ENCODE measurements at regions not wholly inside any gene's neighbourhood (a gene's known extent, or its start where the extent isn't known, plus 50 kb on each side); places are given as distances from the start of the nearest gene placed in this dataset.

GRCh38 chr11:134850566-134850965 lies 438.5 kb upstream of the B3GAT1 start:
- H3K27me3 ChIP-seq (ENCODE audit: control insufficient read depth, insufficient read depth, low read length): no peaks in the 10 kb centered on the region
- no peaks in the 10 kb centered on the region for H3K4me1 ChIP-seq (ENCODE audit: control insufficient read depth, insufficient read depth, low read length)
- no peaks in the 10 kb centered on the region for H3K9me3 ChIP-seq (ENCODE audit: control insufficient read depth, insufficient read depth, low read length)
- H3K27ac ChIP-seq (ENCODE audit: low read length): no peak overlapping the region
- no peaks in the 10 kb centered on the region for H3K36me3 ChIP-seq (ENCODE audit: control insufficient read depth, insufficient read depth, low read length)
- WGBS (ENCODE audit: insufficient coverage, insufficient read length): no CpG with 5 or more reads among the region's 2 CpGs
- no peak for DNase-seq (ENCODE audit: low read depth, low spot score)
- no peak overlapping the region for H3K4me3 ChIP-seq (ENCODE audit: low read length)

DNA sequence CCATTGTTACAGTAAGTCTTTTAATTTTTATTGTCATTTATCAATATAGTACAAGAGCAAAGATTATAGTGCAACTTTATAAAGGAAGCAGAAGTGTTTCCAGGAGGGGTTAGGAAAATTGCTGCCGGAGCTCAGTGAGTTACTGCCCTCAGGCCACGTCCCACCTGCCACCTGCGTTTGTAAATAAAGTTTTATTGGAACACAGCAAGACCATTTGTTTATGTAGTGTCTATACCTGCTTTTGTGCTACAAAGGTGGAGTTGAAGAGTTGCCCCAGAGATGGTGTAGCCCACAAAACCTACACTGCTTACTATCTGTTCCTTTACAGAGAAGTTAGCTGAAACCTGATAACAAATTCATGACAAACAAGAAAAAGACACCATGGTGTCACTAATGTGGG lies 437.8 kb upstream of the B3GAT1 start:
- Histone ChIP-seq H3K27me3 (ENCODE audit: control insufficient read depth, insufficient read depth, low read length) (no peaks in the 10 kb centered on the region), H3K9me3 (ENCODE audit: control insufficient read depth, insufficient read depth, low read length) (no peaks in the 10 kb centered on the region), H3K36me3 (ENCODE audit: control insufficient read depth, insufficient read depth, low read length) (no peaks in the 10 kb centered on the region), H3K4me1 (ENCODE audit: control insufficient read depth, insufficient read depth, low read length) (no peaks in the 10 kb centered on the region), H3K27ac (ENCODE audit: low read length) (no peak overlapping the region), H3K4me3 (ENCODE audit: low read length) (no peak overlapping the region)
- no peak for DNase-seq (ENCODE audit: low read depth, low spot score)
- WGBS (ENCODE audit: insufficient coverage, insufficient read length): no CpG with 5 or more reads among the region's 3 CpGs

- no peak for DNase-seq (ENCODE audit: low read depth, low spot score)
- WGBS (ENCODE audit: insufficient coverage, insufficient read length): no CpG with 5 or more reads among the region's 17 CpGs
- Histone ChIP-seq H3K4me3 (ENCODE audit: low read length) (no peak overlapping the region), H3K27me3 (ENCODE audit: control insufficient read depth, insufficient read depth, low read length) (no peaks in the 10 kb centered on the region), H3K9me3 (ENCODE audit: control insufficient read depth, insufficient read depth, low read length) (no peaks in the 10 kb centered on the region), H3K36me3 (ENCODE audit: control insufficient read depth, insufficient read depth, low read length) (no peaks in the 10 kb centered on the region), H3K27ac (ENCODE audit: low read length) (no peak overlapping the region), H3K4me1 (ENCODE audit: control insufficient read depth, insufficient read depth, low read length) (no peaks in the 10 kb centered on the region)
Observed at GRCh38 chr11:134847083-134847715, 435.2 kb upstream of the B3GAT1 start.

DNA sequence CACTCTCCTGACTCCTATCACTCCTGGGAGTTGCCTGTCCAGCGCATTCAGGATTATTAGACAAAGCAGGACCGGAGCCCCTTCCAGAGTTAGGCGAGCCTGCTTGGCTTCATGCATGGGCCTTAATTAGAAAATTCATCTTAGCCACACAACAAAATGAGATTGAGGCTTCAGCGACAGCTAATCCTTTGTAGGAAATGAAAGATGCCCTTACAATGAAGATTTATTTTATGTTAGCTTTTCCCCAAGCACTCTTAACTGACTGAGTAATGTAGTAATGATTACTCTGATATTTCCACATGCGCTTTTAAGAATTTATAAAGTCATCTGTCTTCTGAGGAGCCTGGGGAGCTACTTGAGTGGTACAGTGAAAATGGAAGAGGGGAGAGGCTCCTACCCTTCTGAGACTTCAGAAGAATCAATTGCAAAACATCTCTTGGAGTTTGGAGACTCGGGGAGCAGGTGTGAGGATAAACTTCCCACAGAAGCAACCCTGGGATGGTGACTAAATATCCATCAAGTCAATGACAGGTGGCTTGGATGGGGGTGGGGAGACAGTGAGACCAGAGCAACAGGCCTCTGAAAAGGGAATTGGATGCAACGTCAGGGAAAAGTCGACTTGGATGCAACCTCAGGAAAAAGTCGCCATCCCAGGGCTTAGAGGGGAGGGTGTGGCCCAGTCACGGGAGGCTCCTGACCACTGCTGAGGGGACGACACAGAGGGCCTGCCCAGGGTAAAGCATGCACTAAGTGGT lies 434.5 kb upstream of the B3GAT1 start:
- no CpG with 5 or more reads among the region's 11 CpGs for WGBS (ENCODE audit: insufficient coverage, insufficient read length)
- H3K27me3 ChIP-seq (ENCODE audit: control insufficient read depth, insufficient read depth, low read length): no peaks in the 10 kb centered on the region
- no peak overlapping the region for H3K27ac ChIP-seq (ENCODE audit: low read length)
- no peaks in the 10 kb centered on the region for H3K36me3 ChIP-seq (ENCODE audit: control insufficient read depth, insufficient read depth, low read length)
- H3K4me3 ChIP-seq (ENCODE audit: low read length): no peak overlapping the region
- H3K4me1 ChIP-seq (ENCODE audit: control insufficient read depth, insufficient read depth, low read length): no peaks in the 10 kb centered on the region
- H3K9me3 ChIP-seq (ENCODE audit: control insufficient read depth, insufficient read depth, low read length): no peaks in the 10 kb centered on the region
- no peak for DNase-seq (ENCODE audit: low read depth, low spot score)

- H3K4me3 ChIP-seq (ENCODE audit: low read length): no peak overlapping the region
- H3K27me3 ChIP-seq (ENCODE audit: control insufficient read depth, insufficient read depth, low read length): no peaks in the 10 kb centered on the region
- H3K4me1 ChIP-seq (ENCODE audit: control insufficient read depth, insufficient read depth, low read length): no peaks in the 10 kb centered on the region
- H3K36me3 ChIP-seq (ENCODE audit: control insufficient read depth, insufficient read depth, low read length): no peaks in the 10 kb centered on the region
- no peaks in the 10 kb centered on the region for H3K9me3 ChIP-seq (ENCODE audit: control insufficient read depth, insufficient read depth, low read length)
- WGBS (ENCODE audit: insufficient coverage, insufficient read length): no CpG with 5 or more reads among the region's 13 CpGs
- no peak overlapping the region for H3K27ac ChIP-seq (ENCODE audit: low read length)
- no peak for DNase-seq (ENCODE audit: low read depth, low spot score)
Observed at GRCh38 chr11:134845474-134846327, 433.7 kb upstream of the B3GAT1 start.

DNA sequence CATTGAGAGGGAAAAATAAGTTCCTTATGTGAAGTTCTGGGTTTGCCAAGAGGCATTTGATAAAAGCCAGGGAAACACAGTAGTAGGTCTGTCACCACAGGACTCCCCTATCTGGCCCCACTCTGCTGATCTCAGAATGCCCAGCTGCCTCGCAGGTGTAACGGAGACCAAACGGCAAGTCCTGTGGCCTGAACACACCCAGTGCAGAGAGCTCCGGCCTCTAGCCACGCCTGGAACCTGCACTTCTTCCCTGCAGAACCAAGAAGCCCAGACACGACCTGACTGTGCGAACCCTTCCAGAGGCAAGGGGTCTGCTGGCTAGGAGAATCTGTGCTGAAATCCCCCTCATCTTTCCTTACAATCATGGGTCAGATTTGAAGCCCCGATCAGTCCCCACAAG lies 432.8 kb upstream of the B3GAT1 start:
- Histone ChIP-seq H3K4me1 (ENCODE audit: control insufficient read depth, insufficient read depth, low read length) (no peaks in the 10 kb centered on the region), H3K27ac (ENCODE audit: low read length) (no peak overlapping the region), H3K36me3 (ENCODE audit: control insufficient read depth, insufficient read depth, low read length) (no peaks in the 10 kb centered on the region), H3K4me3 (ENCODE audit: low read length) (no peak overlapping the region), H3K9me3 (ENCODE audit: control insufficient read depth, insufficient read depth, low read length) (no peaks in the 10 kb centered on the region), H3K27me3 (ENCODE audit: control insufficient read depth, insufficient read depth, low read length) (no peaks in the 10 kb centered on the region)
- no peak for DNase-seq (ENCODE audit: low read depth, low spot score)
- no CpG with 5 or more reads among the region's 8 CpGs for WGBS (ENCODE audit: insufficient coverage, insufficient read length)

- DNase-seq (ENCODE audit: low read depth, low spot score): no peak
- no CpG with 5 or more reads among the region's 9 CpGs for WGBS (ENCODE audit: insufficient coverage, insufficient read length)
- H3K36me3 ChIP-seq (ENCODE audit: control insufficient read depth, insufficient read depth, low read length): no peaks in the 10 kb centered on the region
- H3K9me3 ChIP-seq (ENCODE audit: control insufficient read depth, insufficient read depth, low read length): no peaks in the 10 kb centered on the region
- no peak overlapping the region for H3K27ac ChIP-seq (ENCODE audit: low read length)
- H3K4me1 ChIP-seq (ENCODE audit: control insufficient read depth, insufficient read depth, low read length): no peaks in the 10 kb centered on the region
- no peaks in the 10 kb centered on the region for H3K27me3 ChIP-seq (ENCODE audit: control insufficient read depth, insufficient read depth, low read length)
- H3K4me3 ChIP-seq (ENCODE audit: low read length): no peak overlapping the region
Observed at GRCh38 chr11:134843735-134844134, 431.7 kb upstream of the B3GAT1 start.

- no peak overlapping the region for H3K4me3 ChIP-seq (ENCODE audit: low read length)
- H3K4me1 ChIP-seq (ENCODE audit: control insufficient read depth, insufficient read depth, low read length): no peaks in the 10 kb centered on the region
- H3K27ac ChIP-seq (ENCODE audit: low read length): no peak overlapping the region
- DNase-seq (ENCODE audit: low read depth, low spot score): no peak
- WGBS (ENCODE audit: insufficient coverage, insufficient read length): no CpG with 5 or more reads among the region's 8 CpGs
- no peaks in the 10 kb centered on the region for H3K27me3 ChIP-seq (ENCODE audit: control insufficient read depth, insufficient read depth, low read length)
- H3K36me3 ChIP-seq (ENCODE audit: control insufficient read depth, insufficient read depth, low read length): no peaks in the 10 kb centered on the region
- no peaks in the 10 kb centered on the region for H3K9me3 ChIP-seq (ENCODE audit: control insufficient read depth, insufficient read depth, low read length)
Observed at GRCh38 chr11:134843020-134843419, 431.0 kb upstream of the B3GAT1 start.

- Histone ChIP-seq H3K36me3 (ENCODE audit: control insufficient read depth, insufficient read depth, low read length) (no peaks in the 10 kb centered on the region), H3K27me3 (ENCODE audit: control insufficient read depth, insufficient read depth, low read length) (no peaks in the 10 kb centered on the region), H3K4me3 (ENCODE audit: low read length) (no peak overlapping the region), H3K4me1 (ENCODE audit: control insufficient read depth, insufficient read depth, low read length) (no peaks in the 10 kb centered on the region), H3K27ac (ENCODE audit: low read length) (no peak overlapping the region), H3K9me3 (ENCODE audit: control insufficient read depth, insufficient read depth, low read length) (no peaks in the 10 kb centered on the region)
- DNase-seq (ENCODE audit: low read depth, low spot score): no peak
- no CpG with 5 or more reads among the region's 5 CpGs for WGBS (ENCODE audit: insufficient coverage, insufficient read length)
Observed at GRCh38 chr11:134841972-134842371, 429.9 kb upstream of the B3GAT1 start.

GRCh38 chr11:134841411-134841810 lies 429.4 kb upstream of the B3GAT1 start:
- Histone ChIP-seq H3K27me3 (ENCODE audit: control insufficient read depth, insufficient read depth, low read length) (no peaks in the 10 kb centered on the region), H3K9me3 (ENCODE audit: control insufficient read depth, insufficient read depth, low read length) (no peaks in the 10 kb centered on the region), H3K27ac (ENCODE audit: low read length) (no peak overlapping the region), H3K36me3 (ENCODE audit: control insufficient read depth, insufficient read depth, low read length) (no peaks in the 10 kb centered on the region), H3K4me1 (ENCODE audit: control insufficient read depth, insufficient read depth, low read length) (no peaks in the 10 kb centered on the region), H3K4me3 (ENCODE audit: low read length) (no peak overlapping the region)
- no peak for DNase-seq (ENCODE audit: low read depth, low spot score)
- WGBS (ENCODE audit: insufficient coverage, insufficient read length): no CpG with 5 or more reads among the region's 5 CpGs

All from iPS DF 6.9 (cell line).